IMR-90 (cell line): ENCODE measurements at regions not wholly inside any gene's neighbourhood (a gene's known extent, or its start where the extent isn't known, plus 50 kb on each side); places are given as distances from the start of the nearest gene placed in this dataset.

Experiments
- NFE2L2 ChIP-seq: fragments of 150-350 bp; IDR thresholded peaks from 2 replicates; pipeline ENCODE4 v1.6.1; 2016; ENCODE audit warnings: low read depth, mild to moderate bottlenecking, low read length
- POLR2A ChIP-seq: IDR thresholded peaks from 2 replicates; pipeline ENCODE4 v1.6.1; 2012; ENCODE audit warnings: mild to moderate bottlenecking, low read depth, low read length
- SMC3 ChIP-seq: fragments of 150-350 bp; IDR thresholded peaks from 2 replicates; pipeline ENCODE4 v1.6.1; 2016; ENCODE audit warnings: low read depth, mild to moderate bottlenecking, antibody characterized with exemption, low read length, moderate library complexity
- TF ChIP-seq, protein P1 (sequence below): conservative IDR thresholded peaks from 2 replicates; pipeline ENCODE4 v1.5.1; 2012; ENCODE audit warnings: mild to moderate bottlenecking, low read depth, low read length, improper control_type of control experiment

DNA sequence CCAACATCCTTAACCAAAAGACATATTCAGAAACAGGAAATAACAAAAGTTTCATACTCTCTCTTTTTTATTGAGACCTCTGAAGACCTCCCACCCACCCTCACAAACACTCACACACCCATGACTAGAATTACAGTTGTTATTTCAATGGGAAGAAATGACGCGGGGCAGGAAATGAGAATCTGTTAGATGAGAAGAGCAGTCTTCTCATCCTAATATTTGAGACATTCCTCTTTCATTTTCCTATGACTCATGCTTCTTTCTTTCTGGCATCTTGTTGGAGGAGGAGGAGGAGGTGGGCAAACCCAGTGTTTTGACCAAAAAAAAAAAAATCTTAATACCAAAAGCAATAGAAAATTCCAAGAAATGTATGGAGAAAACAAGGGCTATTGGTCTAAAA lies 179.5 kb upstream of the TARS1 start:
- TF ChIP-seq NFE2L2, result no peak
- TF ChIP-seq, protein P1, sequence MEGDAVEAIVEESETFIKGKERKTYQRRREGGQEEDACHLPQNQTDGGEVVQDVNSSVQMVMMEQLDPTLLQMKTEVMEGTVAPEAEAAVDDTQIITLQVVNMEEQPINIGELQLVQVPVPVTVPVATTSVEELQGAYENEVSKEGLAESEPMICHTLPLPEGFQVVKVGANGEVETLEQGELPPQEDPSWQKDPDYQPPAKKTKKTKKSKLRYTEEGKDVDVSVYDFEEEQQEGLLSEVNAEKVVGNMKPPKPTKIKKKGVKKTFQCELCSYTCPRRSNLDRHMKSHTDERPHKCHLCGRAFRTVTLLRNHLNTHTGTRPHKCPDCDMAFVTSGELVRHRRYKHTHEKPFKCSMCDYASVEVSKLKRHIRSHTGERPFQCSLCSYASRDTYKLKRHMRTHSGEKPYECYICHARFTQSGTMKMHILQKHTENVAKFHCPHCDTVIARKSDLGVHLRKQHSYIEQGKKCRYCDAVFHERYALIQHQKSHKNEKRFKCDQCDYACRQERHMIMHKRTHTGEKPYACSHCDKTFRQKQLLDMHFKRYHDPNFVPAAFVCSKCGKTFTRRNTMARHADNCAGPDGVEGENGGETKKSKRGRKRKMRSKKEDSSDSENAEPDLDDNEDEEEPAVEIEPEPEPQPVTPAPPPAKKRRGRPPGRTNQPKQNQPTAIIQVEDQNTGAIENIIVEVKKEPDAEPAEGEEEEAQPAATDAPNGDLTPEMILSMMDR, result no peak
- no peak for TF ChIP-seq POLR2A
- no peak for TF ChIP-seq SMC3
